ENCODE measurements at regions not wholly inside any gene's neighbourhood (a gene's known extent, or its start where the extent isn't known, plus 50 kb on each side); places are given as distances from the start of the nearest gene placed in this dataset.

- TF ChIP-seq ZNF462 (CRISPR knock-in tag; IDR thresholded peaks at IDR 0.05), result no peak
- TF ChIP-seq EZH2 (IDR thresholded peaks at IDR 0.05; ENCODE audit: low read depth, unreplicated experiment), result no peak
- TF ChIP-seq POLR2AphosphoS5 (IDR thresholded peaks at IDR 0.05; ENCODE audit: low read depth), result no peak
Measured at GRCh38 chr10:111840546-111840945, 343.0 kb downstream of the GPAM start (continued).

- Mint-ChIP-seq H3K4me3 (no peak overlapping the region), H3K4me1 (peaks cover 3% of the 10 kb centered on the region; the same call in 2 of the 3 replicates), H3K9me3 (peaks cover 8% of the 10 kb centered on the region), H3K27me3 (ENCODE audit: insufficient read depth, low read depth, poor library complexity) (no peaks in the 10 kb centered on the region), H3K36me3 (ENCODE audit: low read depth) (peaks cover 4% of the 10 kb centered on the region; the same call in 2 of the 3 replicates), H3K27ac (no peak overlapping the region)
- Histone ChIP-seq H3K4me3 (no peak overlapping the region), H3K27ac (ENCODE audit: low read depth) (no peak overlapping the region), H4K20me1 (replicated peaks; ENCODE audit: insufficient read depth) (no peaks in the 10 kb centered on the region), H3K36me3 (ENCODE audit: insufficient read depth) (no peaks in the 10 kb centered on the region), H3F3A (replicated peaks; ENCODE audit: low read depth) (no peaks in the 10 kb centered on the region), H3K79me2 (replicated peaks; ENCODE audit: insufficient read depth) (no peaks in the 10 kb centered on the region), H3K4me1 (ENCODE audit: insufficient read depth) (no peaks in the 10 kb centered on the region), H3K9me2 (ENCODE audit: insufficient read depth) (peaks cover 3% of the 10 kb centered on the region; the same call in 1 of the 2 replicates), H2AFZ (no peak overlapping the region), H3K27me3 (ENCODE audit: insufficient read depth) (no peaks in the 10 kb centered on the region), H3K4me2 (no peak overlapping the region)
- no peak for DNase-seq (ENCODE audit: low spot score)
- ATAC-seq, result no peak
- TF ChIP-seq NANOG (IDR thresholded peaks at IDR 0.05; ENCODE audit: borderline replicate concordance), result no peak
- TF ChIP-seq ZNF462 (CRISPR knock-in tag; IDR thresholded peaks at IDR 0.05), result no peak
Measured at GRCh38 chr10:111852801-111853200, 330.8 kb downstream of the GPAM start.
